GM18909 (cell line): ENCODE measurements at regions not wholly inside any gene's neighbourhood (a gene's known extent, or its start where the extent isn't known, plus 50 kb on each side); places are given as distances from the start of the nearest gene placed in this dataset.
A peak's percentile ranks its signal among the peaks of the same experiment; 100 is the strongest.

Source experiments
- ATAC-seq: cut with Tn5 transposase; IDR thresholded peaks from one replicate; pipeline ENCODE4 v1.9.1; 2021; ENCODE audit warnings: mild to moderate bottlenecking; ENCODE audit not compliant: unreplicated experiment, poor library complexity

DNA sequence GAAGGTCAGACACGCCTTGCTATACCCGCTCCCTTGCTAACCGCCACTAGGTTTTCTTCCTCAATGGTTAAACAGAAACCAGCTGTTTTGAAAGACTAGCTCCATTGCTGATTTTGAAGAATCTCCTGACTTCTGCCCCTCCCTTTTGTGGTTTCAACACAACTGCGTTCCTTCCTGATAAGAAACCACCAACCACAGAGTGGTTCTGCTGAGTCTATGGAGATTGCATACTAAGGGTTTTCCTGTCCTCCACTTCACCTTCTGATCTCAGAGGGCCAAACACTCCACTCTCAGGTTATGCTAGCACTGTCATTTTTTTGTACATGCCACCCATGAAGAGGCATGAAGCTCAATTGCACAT is 207.9 kb downstream of the MYLK4 start:
- peak; percentile 93 for ATAC-seq

DNA sequence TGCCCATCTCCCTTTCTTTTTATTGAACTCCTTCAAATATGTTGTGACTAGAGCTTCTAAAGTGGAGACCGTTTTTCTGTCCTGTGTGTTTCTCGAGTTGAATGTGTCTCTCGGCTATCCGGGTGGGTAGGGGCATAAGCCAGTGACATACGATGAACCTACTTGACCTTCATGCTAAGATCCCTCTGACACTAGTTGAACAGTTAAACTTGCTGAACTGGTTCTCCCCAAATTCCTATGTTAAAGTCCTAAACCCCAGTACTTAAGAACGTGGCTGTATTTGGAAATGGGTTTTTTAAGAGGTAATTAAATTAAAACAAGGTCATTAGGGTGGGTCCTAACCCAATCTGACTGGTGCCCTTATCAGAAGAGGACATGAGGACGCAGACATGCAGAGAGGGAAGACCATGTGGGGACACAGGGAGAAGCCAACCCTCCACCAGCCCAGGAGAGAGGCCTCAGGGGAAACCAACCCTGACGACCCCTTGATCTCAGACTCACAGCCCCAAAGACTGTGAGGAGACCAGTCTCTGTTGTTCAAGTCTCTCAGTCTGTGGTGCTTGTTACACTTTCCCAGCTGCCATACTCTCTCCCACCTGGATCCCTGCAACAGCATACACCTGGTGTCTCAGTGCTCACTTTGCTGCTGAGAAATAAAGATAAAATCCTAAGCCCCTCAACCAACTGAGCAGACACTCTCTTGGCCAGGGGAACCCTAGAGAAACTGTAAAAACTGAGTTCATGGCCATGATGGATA is 208.4 kb downstream of the MYLK4 start:
- ATAC-seq: peak; percentile 30

DNA sequence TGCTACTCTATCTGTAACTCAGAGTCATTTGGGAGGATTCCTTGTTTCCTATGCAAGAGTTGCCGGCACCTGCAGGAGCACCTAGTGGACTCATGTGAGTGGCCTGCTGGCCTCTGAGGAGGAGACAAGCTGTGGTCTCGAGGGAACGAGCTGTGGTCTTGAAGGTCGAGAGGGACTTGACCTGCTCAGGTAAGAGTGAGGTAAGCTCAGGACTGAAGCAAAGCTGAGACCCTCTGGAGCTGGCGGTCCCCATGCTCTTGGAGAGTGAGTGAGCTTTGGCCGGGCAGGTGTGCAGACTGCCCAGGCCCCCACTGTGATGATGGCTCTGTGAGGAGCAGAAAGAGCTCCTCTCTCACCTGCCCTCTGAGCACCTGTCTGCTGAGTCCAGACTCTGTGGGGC is 214.3 kb downstream of the MYLK4 start:
- no peak for ATAC-seq

DNA sequence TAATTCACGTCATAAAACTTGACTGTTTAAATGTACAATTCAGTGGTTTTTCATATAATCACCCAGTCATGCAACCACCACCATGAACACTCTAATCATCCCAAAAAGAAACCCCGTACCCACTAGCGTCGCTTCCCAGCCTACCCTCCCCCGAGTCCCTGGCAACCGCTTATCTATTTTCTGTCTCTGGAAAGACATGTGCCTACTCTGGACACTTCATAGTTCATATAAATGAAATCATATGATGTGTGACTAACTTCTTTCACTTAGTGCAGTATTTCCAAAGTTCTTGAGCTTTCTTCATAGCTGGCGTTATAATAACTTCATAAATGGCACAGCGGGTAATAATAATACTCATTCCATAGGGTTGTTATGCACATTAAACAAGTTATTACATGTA is 215.2 kb downstream of the MYLK4 start:
- ATAC-seq: no peak

DNA sequence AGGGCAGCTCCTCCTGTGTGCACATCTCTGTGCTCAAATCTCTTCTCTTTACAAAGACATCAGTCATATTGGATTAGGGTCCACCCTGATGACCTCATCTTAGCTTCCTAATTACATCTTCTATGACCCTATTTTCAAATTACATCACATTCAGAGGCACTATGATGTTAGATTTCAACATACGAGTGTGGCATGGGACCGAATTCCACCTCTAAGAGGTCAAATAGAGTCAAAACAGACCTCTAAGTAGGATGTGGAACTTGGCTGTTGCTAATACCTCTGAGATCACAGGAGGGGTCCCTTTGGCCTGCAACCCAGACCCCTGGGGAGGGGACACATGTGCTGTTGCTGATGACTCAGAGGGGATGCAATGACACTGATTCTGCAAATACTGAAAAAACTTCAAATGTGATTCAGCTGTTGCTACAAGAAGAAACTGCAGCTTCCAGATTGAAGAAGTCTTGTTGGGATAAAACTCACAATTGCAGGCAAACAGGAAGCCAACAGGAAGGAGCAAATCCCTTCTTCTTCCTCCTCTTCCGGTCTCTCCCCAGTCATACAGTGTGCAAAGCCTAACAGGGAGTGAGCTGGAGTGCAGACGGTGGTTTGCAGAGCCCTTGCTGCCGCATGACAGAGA is 216.2 kb downstream of the MYLK4 start:
- ATAC-seq: no peak

DNA sequence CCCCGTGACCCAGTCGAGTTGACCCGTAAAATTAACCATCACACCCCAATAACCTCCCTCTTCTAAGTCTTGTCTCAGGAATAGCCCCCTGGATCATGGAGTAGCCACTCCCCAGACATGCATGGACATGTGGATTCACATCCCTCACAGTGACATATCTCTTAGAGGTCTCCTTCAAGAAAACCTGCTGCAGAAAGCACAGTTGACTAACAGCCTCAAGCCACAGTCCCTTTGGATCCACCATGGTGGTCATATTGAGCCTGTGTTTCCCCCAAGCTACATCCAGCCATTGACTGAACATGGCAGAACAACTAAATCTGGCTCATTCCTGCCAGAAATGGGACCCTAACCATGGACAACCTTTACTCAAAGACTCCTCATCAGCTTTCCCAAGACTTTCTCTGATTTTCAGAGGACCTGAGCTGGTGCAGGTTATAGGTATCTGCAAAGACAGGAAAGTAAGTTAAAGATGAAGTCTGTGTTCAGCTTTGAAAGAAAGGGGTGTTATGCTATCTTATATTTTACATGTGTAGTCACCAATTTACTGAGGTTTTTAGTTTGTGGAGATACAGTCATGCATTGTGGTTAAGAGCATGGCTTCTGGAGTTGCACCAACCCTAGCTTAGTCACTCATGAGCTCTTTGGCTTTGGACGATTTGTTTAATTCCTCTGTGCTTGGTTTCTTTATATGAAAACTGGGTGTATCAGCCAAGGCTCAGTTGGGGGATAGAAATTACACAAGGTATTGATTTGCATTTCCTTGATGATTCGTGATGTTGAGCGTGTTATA is 219.1 kb downstream of the MYLK4 start:
- no peak for ATAC-seq

DNA sequence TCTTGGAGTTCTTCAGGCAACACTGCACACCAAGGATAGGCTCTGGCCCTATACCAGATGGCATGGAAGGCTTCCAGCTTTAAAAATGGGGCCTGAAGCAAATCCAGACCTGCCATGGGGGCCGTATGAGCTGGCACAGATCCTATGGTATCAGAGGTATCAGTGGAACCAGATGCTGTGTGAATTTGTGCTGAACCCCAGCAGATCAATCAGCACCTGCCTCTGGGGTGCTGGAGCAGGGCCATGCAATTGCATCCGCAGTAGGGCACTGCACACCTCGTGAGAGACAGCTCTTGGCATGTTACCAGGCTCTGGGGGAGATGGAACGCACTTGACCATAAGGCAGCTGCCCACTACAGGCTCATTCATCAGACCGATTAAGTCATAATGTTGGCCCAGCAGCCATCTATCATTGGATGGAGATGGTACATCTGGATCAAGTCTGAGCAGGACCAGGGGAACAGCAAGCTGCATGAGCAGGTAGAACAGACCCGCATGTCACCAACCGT is 221.5 kb downstream of the MYLK4 start:
- ATAC-seq: no peak

DNA sequence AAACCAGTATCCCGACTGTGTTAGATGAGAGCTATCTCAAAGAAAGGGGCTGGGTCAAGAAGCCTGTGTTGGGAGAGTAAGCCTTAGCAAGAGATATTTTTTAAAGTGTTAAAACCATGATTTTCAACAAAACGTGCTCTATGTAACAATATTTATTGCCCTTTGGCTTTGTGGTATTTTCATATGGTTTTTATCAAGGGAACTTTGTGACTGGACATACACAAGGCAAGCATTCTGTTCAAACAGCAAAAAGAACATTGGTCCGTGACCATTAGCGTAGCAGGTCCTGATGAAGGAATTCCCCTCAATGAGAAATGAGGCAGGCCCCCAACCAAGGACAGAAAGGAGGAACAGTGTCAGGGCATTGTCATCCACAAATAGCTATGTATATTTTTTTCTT is 222.6 kb downstream of the MYLK4 start:
- no peak for ATAC-seq

DNA sequence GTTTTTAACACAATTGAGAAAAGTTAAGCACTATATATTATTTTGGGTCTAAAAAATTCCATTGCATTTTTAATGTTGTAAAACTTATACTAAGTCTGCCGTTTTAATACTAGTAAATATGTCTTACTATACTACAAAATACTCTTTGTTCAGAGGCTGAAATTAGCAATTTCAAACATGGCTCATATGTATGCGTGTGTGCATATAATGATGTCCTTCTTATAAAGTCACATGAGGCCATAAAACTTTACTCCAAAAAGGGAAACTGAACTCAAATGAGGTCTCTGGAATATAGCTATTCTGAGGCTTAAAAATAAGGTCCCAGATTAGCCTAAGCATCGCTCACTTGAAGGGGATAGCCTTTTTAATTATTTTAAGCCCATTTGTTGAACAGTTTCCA is 224.0 kb downstream of the MYLK4 start:
- ATAC-seq: no peak

DNA sequence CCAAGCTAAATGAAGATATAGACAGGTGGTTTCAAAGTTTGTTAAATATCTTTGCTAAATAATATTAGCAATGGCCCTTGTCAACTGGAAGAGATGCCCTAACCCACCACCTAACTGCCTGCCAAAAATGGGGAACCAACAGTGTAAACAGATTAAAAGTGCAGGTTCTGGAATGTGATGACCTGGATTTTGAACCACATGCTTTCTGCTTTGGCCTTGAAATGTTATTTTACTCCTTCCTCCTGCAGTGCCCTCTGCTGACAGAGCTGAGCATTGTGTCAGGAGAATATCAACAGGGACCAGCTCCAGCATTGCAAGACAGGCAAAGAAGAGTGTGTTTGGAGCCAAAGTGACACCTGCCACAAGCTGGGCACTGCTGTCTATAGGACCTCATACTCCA is 226.6 kb downstream of the MYLK4 start:
- ATAC-seq: no peak

DNA sequence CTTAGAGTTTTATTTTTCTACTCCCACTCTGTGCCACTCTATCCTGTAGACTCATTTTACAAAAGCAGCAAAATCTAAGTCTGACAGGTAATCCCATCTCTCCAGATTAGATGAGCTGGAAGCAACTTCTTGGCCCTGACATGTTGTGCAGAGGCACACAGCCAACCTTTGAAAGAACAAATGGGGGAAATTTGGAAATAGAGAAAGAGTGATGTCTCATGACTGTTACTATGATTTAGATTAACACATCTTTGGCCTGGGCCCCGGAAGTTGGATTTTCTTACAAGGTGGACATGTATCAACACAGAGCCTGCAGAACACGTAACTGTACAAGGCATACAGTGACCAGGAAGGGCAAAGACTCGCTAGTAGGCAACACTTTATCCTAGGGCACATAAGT is 227.7 kb downstream of the MYLK4 start:
- no peak for ATAC-seq

DNA sequence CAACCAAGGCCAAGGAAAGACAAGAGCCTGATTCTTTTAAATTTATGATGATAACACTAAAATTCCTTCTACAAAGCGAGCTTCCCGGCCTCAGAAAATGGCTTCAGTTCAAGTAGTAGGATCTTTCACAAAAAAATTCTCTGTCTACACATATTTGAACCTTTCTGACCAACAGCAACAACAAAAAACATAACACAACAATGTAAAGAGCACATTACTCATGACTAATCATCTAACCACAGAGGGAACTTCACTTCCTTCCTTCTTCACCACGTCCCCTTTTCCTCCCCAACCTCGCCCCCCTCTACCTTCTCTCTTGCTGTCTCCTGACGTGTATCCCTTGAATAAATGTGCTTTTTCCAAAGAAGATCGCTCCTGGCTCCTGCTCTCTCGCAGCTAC is 228.2 kb downstream of the MYLK4 start:
- no peak for ATAC-seq

DNA sequence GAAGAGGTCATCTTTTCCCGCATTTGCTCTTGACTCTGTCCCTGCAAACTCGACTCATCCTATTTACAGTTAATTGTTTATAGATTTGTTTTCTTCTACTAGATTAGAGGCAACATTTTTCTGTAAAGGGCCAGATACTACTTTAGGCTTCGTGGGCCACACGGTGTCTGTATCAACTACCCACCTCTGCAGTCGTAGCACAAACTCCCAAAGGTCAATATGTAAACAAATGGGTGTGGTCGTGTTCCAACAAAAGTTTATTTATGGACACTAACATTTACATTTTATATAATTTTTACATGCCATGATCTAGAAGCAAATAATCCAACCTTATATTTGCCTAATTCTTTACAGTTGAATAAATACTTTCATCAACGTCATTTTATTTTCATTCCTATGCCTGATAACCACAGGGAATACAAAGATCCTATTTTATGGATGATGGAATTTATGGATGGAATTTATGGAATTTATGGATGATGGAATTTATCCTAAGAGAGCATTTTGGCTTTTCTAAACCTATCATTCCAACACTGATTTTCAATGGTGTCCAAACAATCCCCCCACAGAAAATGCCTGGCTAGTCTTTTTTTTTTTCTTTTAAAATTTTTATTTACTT is 232.8 kb downstream of the MYLK4 start:
- ATAC-seq: no peak

DNA sequence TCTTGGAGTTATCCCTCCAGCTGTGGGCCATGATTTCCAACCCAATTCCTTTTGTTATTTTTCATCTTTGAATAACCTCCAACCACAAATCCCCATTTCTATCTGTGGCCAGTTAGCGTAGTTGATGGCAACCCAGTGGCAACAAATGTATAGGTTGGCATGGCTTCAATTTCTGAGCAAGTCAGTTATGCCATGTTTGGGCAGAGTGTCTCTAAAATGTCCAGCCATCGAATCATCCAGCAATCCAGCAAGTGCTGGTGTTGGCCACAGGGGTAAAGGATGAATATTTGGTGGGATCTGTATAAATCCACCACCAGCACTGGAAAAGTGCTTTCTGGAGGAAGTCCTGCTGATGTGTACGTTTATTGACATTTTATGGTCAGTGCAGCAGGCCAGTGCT is 233.3 kb downstream of the MYLK4 start:
- ATAC-seq: no peak

DNA sequence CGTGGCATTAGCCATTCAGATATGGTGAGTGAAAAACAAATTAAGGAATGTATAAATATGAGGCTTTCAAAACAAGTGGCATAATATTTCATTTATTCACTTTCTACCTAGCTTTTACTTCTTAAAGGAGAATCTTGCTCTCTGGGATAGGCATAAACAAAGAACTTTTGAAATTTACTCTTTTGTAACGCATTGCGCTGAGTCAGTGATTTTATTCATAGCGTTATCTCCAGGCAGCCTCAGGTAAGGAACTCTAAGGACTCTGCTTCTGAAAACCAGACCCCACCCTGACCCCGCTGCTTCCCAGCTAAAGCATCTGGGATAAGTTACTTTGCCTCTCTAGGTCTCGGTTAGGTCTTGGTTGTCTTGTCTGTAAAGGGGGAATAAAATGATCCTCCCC is 234.7 kb downstream of the MYLK4 start:
- no peak for ATAC-seq

DNA sequence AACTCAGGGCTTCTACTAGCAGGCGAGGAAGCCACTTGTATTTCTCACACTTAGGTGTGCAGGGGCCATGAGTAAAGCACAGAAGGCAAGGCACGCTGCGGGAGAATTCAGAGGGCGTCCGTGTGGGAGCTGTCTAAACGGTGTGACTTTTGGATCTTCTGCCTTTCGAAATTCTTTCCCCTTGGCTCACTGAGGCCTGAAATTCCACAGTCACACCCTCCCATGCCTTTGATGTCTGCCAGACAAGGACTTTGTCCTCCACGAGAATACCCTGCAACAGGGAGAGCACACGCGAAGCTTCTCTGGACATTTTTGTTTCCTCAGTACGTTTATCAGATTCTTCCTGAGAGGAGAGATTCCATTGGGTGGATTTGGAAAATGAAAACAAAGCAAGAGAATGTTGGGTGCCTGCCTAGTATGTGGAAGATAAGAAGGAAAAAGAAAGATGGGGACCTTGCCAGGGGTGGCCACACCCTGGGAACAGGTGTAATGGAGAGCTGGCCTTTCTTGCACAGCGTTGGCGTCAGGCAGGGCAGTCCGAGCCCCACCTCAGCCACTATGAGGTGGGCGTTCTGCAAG is 235.7 kb downstream of the MYLK4 start:
- ATAC-seq: no peak

DNA sequence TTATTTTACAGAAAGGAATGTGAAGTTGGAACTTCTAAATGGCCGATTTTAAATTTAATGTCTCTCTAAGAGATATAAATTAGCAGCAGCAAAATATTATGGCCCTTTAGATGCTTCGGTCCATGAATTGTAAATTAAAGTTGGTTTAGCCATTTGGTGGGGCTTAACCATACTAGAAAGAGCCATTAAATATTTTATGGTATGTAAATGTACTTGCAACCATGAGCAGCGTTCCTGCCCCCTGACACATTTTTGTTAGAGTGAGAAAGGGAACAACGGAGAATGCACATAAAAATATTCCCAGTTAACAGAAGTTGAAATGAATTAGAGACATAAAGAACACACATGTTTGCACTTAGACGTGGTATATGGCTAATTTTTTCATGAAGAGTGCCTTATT is 237.9 kb downstream of the MYLK4 start:
- ATAC-seq: no peak

DNA sequence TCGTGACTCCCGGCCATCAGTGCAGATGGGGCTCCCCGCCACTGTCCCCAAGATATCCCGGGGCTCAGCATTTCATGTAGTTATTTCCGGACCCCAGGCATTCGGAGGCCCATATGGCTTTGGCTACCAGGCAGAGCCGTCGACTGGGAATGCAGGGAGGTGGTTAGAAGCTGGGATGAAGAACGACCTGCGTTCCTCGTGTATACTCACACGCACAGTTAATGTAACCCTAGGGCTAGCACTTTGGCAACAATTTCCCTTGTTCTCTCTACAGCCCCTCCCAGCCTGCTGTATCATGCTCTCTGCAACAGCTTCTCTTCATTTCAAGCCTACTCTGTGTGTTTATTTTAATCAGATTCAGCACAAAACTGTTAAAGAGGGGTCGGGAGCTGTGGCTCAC is 240.4 kb downstream of the MYLK4 start:
- no peak for ATAC-seq

DNA sequence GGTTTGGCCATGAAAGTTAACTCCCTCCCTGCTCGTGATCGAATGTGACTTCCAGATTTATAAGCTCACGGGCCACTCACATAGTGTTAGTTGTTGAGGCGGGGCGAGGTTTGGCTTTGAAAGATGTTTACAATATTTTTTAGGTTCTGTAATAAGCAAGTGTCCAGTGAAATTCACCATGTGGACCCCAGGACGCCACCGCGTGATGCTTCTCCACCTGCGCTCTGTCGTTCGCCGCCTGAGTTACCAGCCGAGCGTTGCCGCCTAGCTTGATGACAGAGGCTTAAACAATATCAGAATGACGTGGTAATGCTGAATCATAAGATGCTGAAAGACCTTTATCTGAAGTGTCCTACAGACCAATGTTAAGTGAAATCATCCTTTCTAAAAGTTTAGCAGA is 241.0 kb downstream of the MYLK4 start:
- ATAC-seq: no peak

DNA sequence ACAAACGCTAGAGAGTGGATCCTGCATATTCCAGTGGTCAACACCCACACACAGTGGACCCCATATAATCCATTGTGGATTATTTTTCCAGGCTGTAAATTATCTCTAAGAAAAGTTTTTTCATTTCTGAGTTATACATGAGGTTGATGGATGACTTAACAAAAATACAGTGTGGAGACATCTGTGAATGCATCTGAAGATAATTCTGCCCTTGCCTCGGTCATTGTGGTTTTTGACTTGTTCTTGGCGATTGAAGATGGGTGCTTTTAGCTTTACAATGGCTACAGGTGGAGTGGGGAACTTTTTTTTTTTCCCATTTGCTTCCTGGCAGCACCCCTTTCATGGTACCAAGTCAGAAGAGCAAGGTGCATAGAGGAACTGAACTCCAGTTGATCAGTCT is 242.7 kb downstream of the MYLK4 start:
- no peak for ATAC-seq
